ENCODE measurements at regions not wholly inside any gene's neighbourhood (a gene's known extent, or its start where the extent isn't known, plus 50 kb on each side); places are given as distances from the start of the nearest gene placed in this dataset.

GRCh38 chr4:101682946-101683345, 107.6 kb upstream of the BANK1 start:
- no peaks in the 10 kb centered on the region for H3K27me3 ChIP-seq
- no peak overlapping the region for H3K27ac ChIP-seq
- intact Hi-C loops (cut with DNase I) = no loop called here
- no peak overlapping the region for H3K4me3 ChIP-seq
- H3K36me3 ChIP-seq = no peaks in the 10 kb centered on the region
- TF ChIP-seq POLR2AphosphoS5 (IDR thresholded peaks at IDR 0.05) = no peak
- TF ChIP-seq EP300 (IDR thresholded peaks at IDR 0.05) = no peak
- TF ChIP-seq CTCF (IDR thresholded peaks at IDR 0.05) = no peak
- TF ChIP-seq POLR2A (IDR thresholded peaks at IDR 0.05) = no peak
- 85 to 87% methylated on average over 3 of the region's 3 CpGs for WGBS, 2 donors
- no peaks in the 10 kb centered on the region for H3K4me1 ChIP-seq
- H3K9me3 ChIP-seq = no peaks in the 10 kb centered on the region
- DNase-seq = no peak

- Histone ChIP-seq H3K36me3 (no peaks in the 10 kb centered on the region), H3K4me3 (no peak overlapping the region), H3K4me1 (no peaks in the 10 kb centered on the region), H3K27me3 (no peaks in the 10 kb centered on the region), H3K9me3 (no peaks in the 10 kb centered on the region), H3K27ac (no peak overlapping the region)
- WGBS, 2 donors = 23 to 43% methylated on average over 3 of the region's 3 CpGs
- TF ChIP-seq POLR2AphosphoS5 (IDR thresholded peaks at IDR 0.05) (no peak), POLR2A (IDR thresholded peaks at IDR 0.05) (no peak), EP300 (IDR thresholded peaks at IDR 0.05) (no peak), CTCF (IDR thresholded peaks at IDR 0.05) (no peak)
- intact Hi-C loops (cut with DNase I) = no loop called here
- DNase-seq = no peak
These were observed 112.3 kb upstream of the BANK1 start for GRCh38 chr4:101678180-101678579.

- no peak overlapping the region for H3K27ac ChIP-seq
- no peak overlapping the region for H3K4me3 ChIP-seq
- WGBS, 2 donors = 89 to 91% methylated on average over 3 of the region's 3 CpGs
- TF ChIP-seq EP300 (IDR thresholded peaks at IDR 0.05) (no peak), POLR2AphosphoS5 (IDR thresholded peaks at IDR 0.05) (no peak), POLR2A (IDR thresholded peaks at IDR 0.05) (no peak), CTCF (IDR thresholded peaks at IDR 0.05) (no peak)
- H3K36me3 ChIP-seq = no peaks in the 10 kb centered on the region
- H3K27me3 ChIP-seq = no peaks in the 10 kb centered on the region
- no peak for DNase-seq
- H3K4me1 ChIP-seq = no peaks in the 10 kb centered on the region
- intact Hi-C loops (cut with DNase I) = no loop called here
- H3K9me3 ChIP-seq = no peaks in the 10 kb centered on the region
These were observed 119.6 kb upstream of the BANK1 start for GRCh38 chr4:101670897-101671296.

- H3K36me3 ChIP-seq = no peaks in the 10 kb centered on the region
- H3K27ac ChIP-seq = no peak overlapping the region
- DNase-seq = no peak
- H3K27me3 ChIP-seq = no peaks in the 10 kb centered on the region
- H3K9me3 ChIP-seq = no peaks in the 10 kb centered on the region
- no peak overlapping the region for H3K4me3 ChIP-seq
- no peaks in the 10 kb centered on the region for H3K4me1 ChIP-seq
- TF ChIP-seq POLR2AphosphoS5 (IDR thresholded peaks at IDR 0.05) (no peak), CTCF (IDR thresholded peaks at IDR 0.05) (no peak), EP300 (IDR thresholded peaks at IDR 0.05) (no peak), POLR2A (IDR thresholded peaks at IDR 0.05) (no peak)
- WGBS, 2 donors = 86 to 89% methylated on average over 4 of the region's 4 CpGs
- intact Hi-C loops (cut with DNase I) = no loop called here
These were observed 120.2 kb upstream of the BANK1 start for GRCh38 chr4:101670370-101670769.

- no peaks in the 10 kb centered on the region for H3K9me3 ChIP-seq
- no peaks in the 10 kb centered on the region for H3K4me1 ChIP-seq
- DNase-seq = no peak
- WGBS, 2 donors = 99% methylated on average over 1 of the region's 1 CpG
- H3K27me3 ChIP-seq = no peaks in the 10 kb centered on the region
- H3K4me3 ChIP-seq = no peak overlapping the region
- intact Hi-C loops (cut with DNase I) = no loop called here
- TF ChIP-seq EP300 (IDR thresholded peaks at IDR 0.05) (no peak), POLR2AphosphoS5 (IDR thresholded peaks at IDR 0.05) (no peak), POLR2A (IDR thresholded peaks at IDR 0.05) (no peak), CTCF (IDR thresholded peaks at IDR 0.05) (no peak)
- no peak overlapping the region for H3K27ac ChIP-seq
- no peaks in the 10 kb centered on the region for H3K36me3 ChIP-seq
These were observed 120.7 kb upstream of the BANK1 start for GRCh38 chr4:101669832-101670188.

All from sigmoid colon (tissue), 6 donors.